IPS DF 19.7 (cell line): ENCODE measurements at regions not wholly inside any gene's neighbourhood (a gene's known extent, or its start where the extent isn't known, plus 50 kb on each side); places are given as distances from the start of the nearest gene placed in this dataset.
A peak's percentile ranks its signal among the peaks of the same experiment; 100 is the strongest.
"Not testable (repeated sequence)": the region's sequence is repeated elsewhere in the genome, so short reads cannot be mapped to it uniquely, and the experiment has no call there.

Experiments
- DNase-seq: peaks from one replicate; pipeline ENCODE4 v3.0.0-alpha.2; 2013; ENCODE audit warnings: low read depth, low spot score

- DNase-seq = no peak
Measured at GRCh38 chr2:130289780-130290179, 52.9 kb upstream of the IMP4 start.

- peak; percentile 38 for DNase-seq
Measured at GRCh38 chr2:130288467-130289403, 54.0 kb upstream of the IMP4 start.

GRCh38 chr2:130287656-130288026 is 55.1 kb upstream of the IMP4 start:
- DNase-seq = no peak

GRCh38 chr2:130286983-130287655 is 55.6 kb upstream of the IMP4 start:
- no peak for DNase-seq

GRCh38 chr2:130283341-130283869 is 59.3 kb upstream of the IMP4 start:
- DNase-seq = not testable (repeated sequence)

GRCh38 chr2:130279551-130279950 is 63.1 kb upstream of the IMP4 start:
- not testable (repeated sequence) for DNase-seq

- DNase-seq = not testable (repeated sequence)
Measured at GRCh38 chr2:130268333-130268732, 70.1 kb upstream of the TUBA3E start.

GRCh38 chr2:130267572-130267971 is 69.3 kb upstream of the TUBA3E start:
- not testable (repeated sequence) for DNase-seq

GRCh38 chr2:130266836-130267235 is 68.6 kb upstream of the TUBA3E start:
- not testable (repeated sequence) for DNase-seq

- DNase-seq = not testable (repeated sequence)
Measured at GRCh38 chr2:130265570-130266247, 67.5 kb upstream of the TUBA3E start.

GRCh38 chr2:130264901-130265320 is 66.7 kb upstream of the TUBA3E start:
- not testable (repeated sequence) for DNase-seq

- no peak for DNase-seq
Measured at GRCh38 chr2:130264501-130264900, 66.3 kb upstream of the TUBA3E start.

- no peak for DNase-seq
Measured at GRCh38 chr2:130264046-130264445, 65.8 kb upstream of the TUBA3E start.

- no peak for DNase-seq
Measured at GRCh38 chr2:130263606-130264005, 65.4 kb upstream of the TUBA3E start.

GRCh38 chr2:130261970-130262760 is 63.9 kb upstream of the TUBA3E start:
- no peak for DNase-seq

GRCh38 chr2:130261099-130261498 is 62.9 kb upstream of the TUBA3E start:
- no peak for DNase-seq

- no peak for DNase-seq
Measured at GRCh38 chr2:130259594-130259993, 61.4 kb upstream of the TUBA3E start.

GRCh38 chr2:130258356-130258755 is 60.1 kb upstream of the TUBA3E start:
- DNase-seq = no peak

GRCh38 chr2:130252880-130253645 is 54.8 kb upstream of the TUBA3E start:
- no peak for DNase-seq

- DNase-seq = no peak
Measured at GRCh38 chr2:130251873-130252620, 53.8 kb upstream of the TUBA3E start.
